GM12873 (cell line): ENCODE measurements at regions not wholly inside any gene's neighbourhood (a gene's known extent, or its start where the extent isn't known, plus 50 kb on each side); places are given as distances from the start of the nearest gene placed in this dataset.

Experiments
- CTCF ChIP-seq: IDR thresholded peaks from 2 replicates; pipeline ENCODE4 v1.5.1; 2012; ENCODE audit warnings: low read depth, mild to moderate bottlenecking, moderate library complexity, low read length, control low read depth; ENCODE audit not compliant: insufficient read depth; ENCODE audit errors: missing control alignments

- no peak for TF ChIP-seq CTCF
Measured at GRCh38 chr1:218568962-218569550, 223.9 kb downstream of the TGFB2 start.

GRCh38 chr1:218570456-218570855, 225.3 kb downstream of the TGFB2 start:
- TF ChIP-seq CTCF, result no peak

- no peak for TF ChIP-seq CTCF
Measured at GRCh38 chr1:218571491-218571890, 226.4 kb downstream of the TGFB2 start.

GRCh38 chr1:218572050-218572449, 226.9 kb downstream of the TGFB2 start:
- no peak for TF ChIP-seq CTCF

GRCh38 chr1:218573925-218574324, 228.8 kb downstream of the TGFB2 start:
- TF ChIP-seq CTCF, result no peak

GRCh38 chr1:218575079-218575478, 229.9 kb downstream of the TGFB2 start:
- TF ChIP-seq CTCF, result no peak

GRCh38 chr1:218575856-218576255, 230.7 kb downstream of the TGFB2 start:
- no peak for TF ChIP-seq CTCF
